Peyer's patch (tissue), 4 donors: ENCODE measurements at regions not wholly inside any gene's neighbourhood (a gene's known extent, or its start where the extent isn't known, plus 50 kb on each side); places are given as distances from the start of the nearest gene placed in this dataset.

ENCODE experiments used
- DNase-seq, 3 donors: peaks; one replicate each; pipeline ENCODE4 v3.0.0-alpha.2; 2017 to 2019
- H3K27ac ChIP-seq, 4 donors: fragments of 200-600 bp; sonication (generic); one replicate each; pipeline ENCODE4 v1.5.1; 2016 to 2019
- H3K27me3 ChIP-seq, 2 donors: fragments of 200-600 bp; sonication (generic); one replicate each; pipeline ENCODE4 v1.5.1; 2019
- H3K36me3 ChIP-seq, 3 donors: fragments of 200-600 bp; sonication (generic); one replicate each; pipeline ENCODE4 v1.5.1; 2016 to 2019
- H3K4me1 ChIP-seq, 4 donors: fragments of 200-600 bp; sonication (generic); one replicate each; pipeline ENCODE4 v1.5.1; 2016 to 2019
- H3K4me3 ChIP-seq, 4 donors: fragments of 200-600 bp; sonication (generic); 1 replicate in 3 of 4; 2 replicates in 1 of 4; pipeline ENCODE4 v1.5.1; 2016 to 2019; ENCODE audit warnings: mild to moderate bottlenecking in 1 of 4
- H3K9me3 ChIP-seq, 4 donors: fragments of 200-600 bp; sonication (generic); one replicate each; pipeline ENCODE4 v1.5.1; 2016 to 2019; ENCODE audit warnings: mild to moderate bottlenecking in 1 of 4
- POLR2A ChIP-seq, 2 donors: fragments of 450-650 bp; IDR thresholded peaks; one replicate each; pipeline ENCODE4 v1.5.1; 2017; ENCODE audit warnings: antibody characterized with exemption in 2 of 2, mild to moderate bottlenecking in 2 of 2, moderate library complexity in 2 of 2
- TF ChIP-seq, protein P1 (sequence below), 6 experiments: fragments of 450-650 bp in 4 of 6; fragments of 200-600 bp in 2 of 6; sonication (generic) in 1 of 6; IDR thresholded peaks; one replicate each; pipeline ENCODE4 v1.5.1; 2017 to 2019; ENCODE audit warnings: antibody characterized with exemption in 6 of 6, mild to moderate bottlenecking in 3 of 6, moderate library complexity in 1 of 6

DNA sequence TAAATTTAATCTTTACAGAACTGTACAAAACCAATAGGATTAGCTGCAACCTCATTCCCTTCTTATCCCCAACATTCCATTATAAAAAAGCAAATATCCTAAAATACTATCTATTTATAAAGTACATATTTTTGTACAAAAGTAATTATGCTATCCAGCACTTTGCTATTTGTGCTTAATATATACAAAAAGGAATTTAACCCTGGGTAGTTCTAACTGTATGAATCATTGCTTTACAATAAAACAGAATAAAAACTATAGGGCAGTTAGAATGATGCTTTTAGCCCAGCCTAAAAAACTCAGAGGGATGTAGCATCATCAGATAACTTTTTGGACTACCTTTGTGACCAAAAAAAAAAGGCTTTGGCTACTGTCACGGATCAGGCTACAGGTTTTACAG is 49.9 kb upstream of the KLHL31 start:
- Histone ChIP-seq H3K27ac (no peak overlapping the region), H3K36me3 (no peaks in the 10 kb centered on the region), H3K4me1 (no peaks in the 10 kb centered on the region), H3K27me3 (no peaks in the 10 kb centered on the region), H3K9me3 (no peaks in the 10 kb centered on the region), H3K4me3 (no peak overlapping the region)
- no peak for TF ChIP-seq POLR2A (IDR thresholded peaks at IDR 0.05)
- TF ChIP-seq, protein P1, sequence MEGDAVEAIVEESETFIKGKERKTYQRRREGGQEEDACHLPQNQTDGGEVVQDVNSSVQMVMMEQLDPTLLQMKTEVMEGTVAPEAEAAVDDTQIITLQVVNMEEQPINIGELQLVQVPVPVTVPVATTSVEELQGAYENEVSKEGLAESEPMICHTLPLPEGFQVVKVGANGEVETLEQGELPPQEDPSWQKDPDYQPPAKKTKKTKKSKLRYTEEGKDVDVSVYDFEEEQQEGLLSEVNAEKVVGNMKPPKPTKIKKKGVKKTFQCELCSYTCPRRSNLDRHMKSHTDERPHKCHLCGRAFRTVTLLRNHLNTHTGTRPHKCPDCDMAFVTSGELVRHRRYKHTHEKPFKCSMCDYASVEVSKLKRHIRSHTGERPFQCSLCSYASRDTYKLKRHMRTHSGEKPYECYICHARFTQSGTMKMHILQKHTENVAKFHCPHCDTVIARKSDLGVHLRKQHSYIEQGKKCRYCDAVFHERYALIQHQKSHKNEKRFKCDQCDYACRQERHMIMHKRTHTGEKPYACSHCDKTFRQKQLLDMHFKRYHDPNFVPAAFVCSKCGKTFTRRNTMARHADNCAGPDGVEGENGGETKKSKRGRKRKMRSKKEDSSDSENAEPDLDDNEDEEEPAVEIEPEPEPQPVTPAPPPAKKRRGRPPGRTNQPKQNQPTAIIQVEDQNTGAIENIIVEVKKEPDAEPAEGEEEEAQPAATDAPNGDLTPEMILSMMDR (IDR thresholded peaks at IDR 0.05): no peak
- no peak for DNase-seq
